Keratinocyte (primary cell): ENCODE measurements at regions not wholly inside any gene's neighbourhood (a gene's known extent, or its start where the extent isn't known, plus 50 kb on each side); places are given as distances from the start of the nearest gene placed in this dataset.

ENCODE experiments used
- DNase-seq: peaks from one replicate; pipeline ENCODE4 v3.0.0-alpha.2; 2011; ENCODE audit warnings: low read depth, missing footprints, low spot score
- FAIRE-seq: peaks from 2 replicates; lab custom pipeline; 2011; peaks lifted over from hg19 to GRCh38; lab: Jason Lieb, UNC
- H2AFZ ChIP-seq: 2 replicates; pipeline ENCODE4 v1.6.0; 2012; ENCODE audit warnings: low read length, control low read depth, inconsistent platforms; ENCODE audit not compliant: control insufficient read depth
- H3K27ac ChIP-seq: 2 replicates; pipeline ENCODE4 v1.5.1; 2011; ENCODE audit warnings: low read length; ENCODE audit not compliant: control insufficient read depth, insufficient read depth
- H3K27me3 ChIP-seq: 3 replicates; pipeline ENCODE4 v1.6.0; 2011; ENCODE audit warnings: low read length; ENCODE audit not compliant: control insufficient read depth, insufficient read depth; ENCODE audit errors: extremely low read depth
- H3K36me3 ChIP-seq, 2 experiments: 2 replicates in 1 of 2; 3 replicates in 1 of 2; pipeline ENCODE4 v1.5.1; 2011; ENCODE audit warnings: low read length in 2 of 2, mild to moderate bottlenecking in 1 of 2; ENCODE audit not compliant: control insufficient read depth in 2 of 2, insufficient read depth in 2 of 2; ENCODE audit errors: extremely low read depth in 1 of 2
- H3K4me1 ChIP-seq: 3 replicates; pipeline ENCODE4 v1.5.1; 2011; ENCODE audit warnings: low read length; ENCODE audit not compliant: control insufficient read depth, insufficient read depth; ENCODE audit errors: extremely low read depth
- H3K4me2 ChIP-seq: 3 replicates; pipeline ENCODE4 v1.6.0; 2011; ENCODE audit warnings: low read depth, low read length; ENCODE audit not compliant: control insufficient read depth, insufficient read depth; ENCODE audit errors: extremely low read depth
- H3K4me3 ChIP-seq, 3 experiments: fragments of 200-600 bp in 1 of 3; sonication (generic) in 1 of 3; 2 replicates in 2 of 3; 3 replicates in 1 of 3; pipeline ENCODE4 v1.5.1; 2011 to 2016; ENCODE audit warnings: low read length in 3 of 3, mild to moderate bottlenecking in 3 of 3, control low read depth in 2 of 3, inconsistent platforms in 1 of 3, low read depth in 1 of 3, mixed read lengths in 1 of 3, mixed run types in 1 of 3, moderate library complexity in 1 of 3; ENCODE audit not compliant: control insufficient read depth in 2 of 3, insufficient read depth in 2 of 3; ENCODE audit errors: extremely low read depth in 1 of 3
- H3K79me2 ChIP-seq: 2 replicates; pipeline ENCODE4 v1.6.0; 2012; ENCODE audit warnings: low read length; ENCODE audit not compliant: control insufficient read depth, insufficient read depth
- H3K9ac ChIP-seq: 3 replicates; pipeline ENCODE4 v1.6.0; 2011; ENCODE audit warnings: low read length; ENCODE audit not compliant: control insufficient read depth, insufficient read depth; ENCODE audit errors: extremely low read depth
- H3K9me1 ChIP-seq: 3 replicates; pipeline ENCODE4 v1.6.0; 2011; ENCODE audit warnings: low read length; ENCODE audit not compliant: control insufficient read depth, insufficient read depth; ENCODE audit errors: extremely low read depth
- H3K9me3 ChIP-seq: 2 replicates; pipeline ENCODE4 v1.5.1; 2012; ENCODE audit warnings: low read depth, low read length; ENCODE audit not compliant: control insufficient read depth
- H4K20me1 ChIP-seq: 3 replicates; pipeline ENCODE4 v1.6.0; 2011; ENCODE audit warnings: low read length; ENCODE audit not compliant: control insufficient read depth, insufficient read depth; ENCODE audit errors: extremely low read depth
- EZH2 ChIP-seq: IDR thresholded peaks from one replicate; pipeline ENCODE4 v1.6.1; 2012; ENCODE audit warnings: inconsistent platforms, mild to moderate bottlenecking, low read length, moderate library complexity
- dilution Hi-C: fragments of 300-500 bp; cut with MboI; formaldehyde crosslinking; loops from one replicate; pipeline ENCODE4 v1.7.0; 2020; ENCODE audit warnings: low sequenced_read_pairs; ENCODE audit not compliant: extremely low pct_ligation_motif_present
- TF ChIP-seq, protein P1 (sequence below), 3 experiments: IDR thresholded peaks in 1 of 3; conservative IDR thresholded peaks in 1 of 3; optimal IDR thresholded peaks in 1 of 3; 2 replicates in 2 of 3; 3 replicates in 1 of 3; pipeline versions ENCODE3 to v1.5.1; 2011; ENCODE audit warnings: low read length in 3 of 3, mild to moderate bottlenecking in 3 of 3, moderate library complexity in 2 of 3, control low read depth in 1 of 3, inconsistent platforms in 1 of 3; ENCODE audit not compliant: insufficient read depth in 2 of 3; ENCODE audit errors: extremely low read depth in 1 of 3

DNA sequence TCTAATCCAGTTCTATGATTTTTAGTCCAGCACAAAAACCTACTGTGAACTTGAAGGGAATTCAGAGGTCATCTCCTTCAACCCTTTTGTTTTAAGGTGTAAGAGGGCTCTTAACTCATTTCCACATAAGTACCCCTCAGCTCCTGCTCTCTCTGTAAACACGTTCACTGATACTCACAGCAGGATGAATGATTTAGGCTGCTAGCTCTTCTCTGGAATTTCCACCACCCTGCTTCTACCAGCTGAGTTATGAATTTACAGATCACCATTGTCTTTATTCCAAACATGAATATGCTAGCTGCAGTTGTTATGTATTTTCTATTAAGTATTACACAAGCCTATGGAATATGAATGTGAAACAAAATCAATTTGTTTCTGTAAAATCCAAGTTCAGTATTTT is 101.3 kb upstream of the NANOGP8 start:
- no peaks in the 10 kb centered on the region for H3K9me1 ChIP-seq
- no peak overlapping the region for H3K4me2 ChIP-seq
- peaks cover 2% of the 10 kb centered on the region for H3K9me3 ChIP-seq
- no peak overlapping the region for H3K9ac ChIP-seq
- no peaks in the 10 kb centered on the region for H4K20me1 ChIP-seq
- no peak overlapping the region for H3K27ac ChIP-seq
- dilution Hi-C loops: no loop called here
- no peaks in the 10 kb centered on the region for H3K27me3 ChIP-seq
- no peak overlapping the region for H2AFZ ChIP-seq
- no peaks in the 10 kb centered on the region for H3K4me1 ChIP-seq
- DNase-seq (no peak), FAIRE-seq (no peak)
- H3K79me2 ChIP-seq: no peaks in the 10 kb centered on the region
- TF ChIP-seq, protein P1, sequence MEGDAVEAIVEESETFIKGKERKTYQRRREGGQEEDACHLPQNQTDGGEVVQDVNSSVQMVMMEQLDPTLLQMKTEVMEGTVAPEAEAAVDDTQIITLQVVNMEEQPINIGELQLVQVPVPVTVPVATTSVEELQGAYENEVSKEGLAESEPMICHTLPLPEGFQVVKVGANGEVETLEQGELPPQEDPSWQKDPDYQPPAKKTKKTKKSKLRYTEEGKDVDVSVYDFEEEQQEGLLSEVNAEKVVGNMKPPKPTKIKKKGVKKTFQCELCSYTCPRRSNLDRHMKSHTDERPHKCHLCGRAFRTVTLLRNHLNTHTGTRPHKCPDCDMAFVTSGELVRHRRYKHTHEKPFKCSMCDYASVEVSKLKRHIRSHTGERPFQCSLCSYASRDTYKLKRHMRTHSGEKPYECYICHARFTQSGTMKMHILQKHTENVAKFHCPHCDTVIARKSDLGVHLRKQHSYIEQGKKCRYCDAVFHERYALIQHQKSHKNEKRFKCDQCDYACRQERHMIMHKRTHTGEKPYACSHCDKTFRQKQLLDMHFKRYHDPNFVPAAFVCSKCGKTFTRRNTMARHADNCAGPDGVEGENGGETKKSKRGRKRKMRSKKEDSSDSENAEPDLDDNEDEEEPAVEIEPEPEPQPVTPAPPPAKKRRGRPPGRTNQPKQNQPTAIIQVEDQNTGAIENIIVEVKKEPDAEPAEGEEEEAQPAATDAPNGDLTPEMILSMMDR (optimal IDR thresholded peaks at IDR 0.05 in 1 of 3, IDR thresholded peaks at IDR 0.05 in 1 of 3, conservative IDR thresholded peaks at IDR 0.05 in 1 of 3; ENCODE audit: extremely low read depth in 1 of 3, insufficient read depth in 2 of 3, low read length in 3 of 3): no peak
- TF ChIP-seq EZH2: no peak
- H3K4me3 ChIP-seq: no peak overlapping the region
- no peaks in the 10 kb centered on the region for H3K36me3 ChIP-seq

- DNase-seq (no peak), FAIRE-seq (no peak)
- Histone ChIP-seq H3K4me1 (no peaks in the 10 kb centered on the region), H3K27me3 (no peaks in the 10 kb centered on the region), H3K27ac (no peak overlapping the region), H2AFZ (no peak overlapping the region), H3K4me3 (no peak overlapping the region), H3K9ac (no peak overlapping the region), H3K9me3 (no peaks in the 10 kb centered on the region), H3K9me1 (no peaks in the 10 kb centered on the region), H3K4me2 (no peak overlapping the region), H3K79me2 (no peaks in the 10 kb centered on the region), H4K20me1 (no peaks in the 10 kb centered on the region), H3K36me3 (no peaks in the 10 kb centered on the region)
- no peak for TF ChIP-seq EZH2
- TF ChIP-seq, protein P1 (optimal IDR thresholded peaks at IDR 0.05 in 1 of 3, IDR thresholded peaks at IDR 0.05 in 1 of 3, conservative IDR thresholded peaks at IDR 0.05 in 1 of 3; ENCODE audit: extremely low read depth in 1 of 3, insufficient read depth in 2 of 3, low read length in 3 of 3): no peak
- dilution Hi-C loops: no loop called here
Measured at GRCh38 chr15:35184646-35185045, 99.6 kb upstream of the NANOGP8 start.
